ENCODE measurements at regions not wholly inside any gene's neighbourhood (a gene's known extent, or its start where the extent isn't known, plus 50 kb on each side); places are given as distances from the start of the nearest gene placed in this dataset.
A peak's percentile ranks its signal among the peaks of the same experiment; 100 is the strongest.

DNA sequence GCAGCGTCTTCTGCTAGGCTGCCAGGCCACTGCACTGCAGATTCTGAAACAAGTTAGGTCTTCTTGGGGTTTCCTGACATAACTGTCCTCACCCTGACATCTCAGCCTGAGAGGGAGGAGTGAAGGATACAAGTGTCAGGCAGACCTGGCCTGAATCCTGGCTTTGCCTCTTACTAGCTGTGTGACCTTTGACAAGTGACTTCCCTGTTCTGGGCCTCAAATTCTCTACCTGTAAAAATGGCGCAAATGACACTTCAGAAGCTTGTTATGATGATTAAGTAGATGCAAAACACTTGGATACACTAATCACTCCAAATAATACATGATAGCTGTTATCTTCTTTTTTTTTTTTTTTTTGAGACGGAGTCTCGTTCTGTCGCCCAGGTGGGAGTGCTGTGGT is 119.2 kb upstream of the BOD1 start:
- H3K4me1 ChIP-seq (ENCODE audit: control insufficient read depth, low read length), result peaks cover 71% of the 10 kb centered on the region
- H3K27ac ChIP-seq (ENCODE audit: low read depth, low read length), result peak overlapping the region; percentile 54
- H3K79me2 ChIP-seq (ENCODE audit: control insufficient read depth, low read length), result no peaks in the 10 kb centered on the region
- H3K4me3 ChIP-seq (ENCODE audit: low read length), result no peak overlapping the region
- 0 out of 2 replicates have a peak, but pooled peaks cover 2% of the 10 kb centered on the region for H3F3A ChIP-seq (ENCODE audit: control insufficient read depth, insufficient read depth)
- H3K27me3 ChIP-seq (ENCODE audit: control insufficient read depth, low read length), result no peaks in the 10 kb centered on the region
- H3K9me3 ChIP-seq (ENCODE audit: control insufficient read depth, insufficient read depth, low read length), result no peaks in the 10 kb centered on the region
- no peaks in the 10 kb centered on the region for H3K9me2 ChIP-seq (replicated peaks; ENCODE audit: control insufficient read depth, low read length)
- peaks cover 4% of the 10 kb centered on the region; the same call in 1 of the 2 replicates for H3K36me3 ChIP-seq (ENCODE audit: control insufficient read depth, low read length)
- no peaks in the 10 kb centered on the region for H4K20me1 ChIP-seq (ENCODE audit: control insufficient read depth, insufficient read depth, low read depth, low read length)
- H3K4me2 ChIP-seq (ENCODE audit: low read length), result peak overlapping the region; percentile 62
- TF ChIP-seq, protein P1, sequence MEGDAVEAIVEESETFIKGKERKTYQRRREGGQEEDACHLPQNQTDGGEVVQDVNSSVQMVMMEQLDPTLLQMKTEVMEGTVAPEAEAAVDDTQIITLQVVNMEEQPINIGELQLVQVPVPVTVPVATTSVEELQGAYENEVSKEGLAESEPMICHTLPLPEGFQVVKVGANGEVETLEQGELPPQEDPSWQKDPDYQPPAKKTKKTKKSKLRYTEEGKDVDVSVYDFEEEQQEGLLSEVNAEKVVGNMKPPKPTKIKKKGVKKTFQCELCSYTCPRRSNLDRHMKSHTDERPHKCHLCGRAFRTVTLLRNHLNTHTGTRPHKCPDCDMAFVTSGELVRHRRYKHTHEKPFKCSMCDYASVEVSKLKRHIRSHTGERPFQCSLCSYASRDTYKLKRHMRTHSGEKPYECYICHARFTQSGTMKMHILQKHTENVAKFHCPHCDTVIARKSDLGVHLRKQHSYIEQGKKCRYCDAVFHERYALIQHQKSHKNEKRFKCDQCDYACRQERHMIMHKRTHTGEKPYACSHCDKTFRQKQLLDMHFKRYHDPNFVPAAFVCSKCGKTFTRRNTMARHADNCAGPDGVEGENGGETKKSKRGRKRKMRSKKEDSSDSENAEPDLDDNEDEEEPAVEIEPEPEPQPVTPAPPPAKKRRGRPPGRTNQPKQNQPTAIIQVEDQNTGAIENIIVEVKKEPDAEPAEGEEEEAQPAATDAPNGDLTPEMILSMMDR (IDR thresholded peaks at IDR 0.05; ENCODE audit: low read depth, low read length, poor library complexity, severe bottlenecking), result no peak
- TF ChIP-seq EZH2phosphoT487 (IDR thresholded peaks at IDR 0.05; ENCODE audit: borderline replicate concordance, low read length), result no peak

DNA sequence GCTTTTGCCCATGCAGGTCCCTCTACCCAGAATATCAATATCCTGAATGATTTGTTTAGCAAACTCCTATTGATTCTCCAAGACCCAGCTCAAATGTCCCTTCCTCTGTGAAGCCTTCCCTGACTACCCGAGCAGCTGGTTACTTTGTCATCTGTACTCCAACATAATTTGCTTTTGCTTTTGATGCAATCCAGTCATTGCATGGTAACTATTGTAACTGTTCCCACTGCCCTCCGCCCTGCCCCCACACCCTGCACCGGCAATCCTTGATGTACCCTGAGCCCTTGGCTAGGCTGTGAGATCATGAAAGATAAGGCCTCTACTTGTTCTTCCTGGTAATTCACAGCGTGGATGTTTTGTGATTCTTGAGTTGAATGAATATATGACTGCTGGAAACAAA is 119.9 kb upstream of the BOD1 start:
- Histone ChIP-seq H3K27me3 (ENCODE audit: control insufficient read depth, low read length) (no peaks in the 10 kb centered on the region), H3K36me3 (ENCODE audit: control insufficient read depth, low read length) (peaks cover 4% of the 10 kb centered on the region; the same call in 1 of the 2 replicates), H3K9me2 (replicated peaks; ENCODE audit: control insufficient read depth, low read length) (no peaks in the 10 kb centered on the region), H3K79me2 (ENCODE audit: control insufficient read depth, low read length) (no peaks in the 10 kb centered on the region), H4K20me1 (ENCODE audit: control insufficient read depth, insufficient read depth, low read depth, low read length) (no peaks in the 10 kb centered on the region), H3K4me3 (ENCODE audit: low read length) (peak overlapping the region; percentile 48; the same call in 1 of the 2 replicates), H3K9me3 (ENCODE audit: control insufficient read depth, insufficient read depth, low read length) (no peaks in the 10 kb centered on the region), H3K27ac (ENCODE audit: low read depth, low read length) (peak overlapping the region; percentile 57), H3K4me1 (ENCODE audit: control insufficient read depth, low read length) (peaks cover 78% of the 10 kb centered on the region), H3K4me2 (ENCODE audit: low read length) (peak overlapping the region; percentile 62), H3F3A (ENCODE audit: control insufficient read depth, insufficient read depth) (0 out of 2 replicates have a peak, but pooled peaks cover 2% of the 10 kb centered on the region)
- TF ChIP-seq EZH2phosphoT487 (IDR thresholded peaks at IDR 0.05; ENCODE audit: borderline replicate concordance, low read length), result no peak
- TF ChIP-seq, protein P1 (IDR thresholded peaks at IDR 0.05; ENCODE audit: low read depth, low read length, poor library complexity, severe bottlenecking), result no peak

DNA sequence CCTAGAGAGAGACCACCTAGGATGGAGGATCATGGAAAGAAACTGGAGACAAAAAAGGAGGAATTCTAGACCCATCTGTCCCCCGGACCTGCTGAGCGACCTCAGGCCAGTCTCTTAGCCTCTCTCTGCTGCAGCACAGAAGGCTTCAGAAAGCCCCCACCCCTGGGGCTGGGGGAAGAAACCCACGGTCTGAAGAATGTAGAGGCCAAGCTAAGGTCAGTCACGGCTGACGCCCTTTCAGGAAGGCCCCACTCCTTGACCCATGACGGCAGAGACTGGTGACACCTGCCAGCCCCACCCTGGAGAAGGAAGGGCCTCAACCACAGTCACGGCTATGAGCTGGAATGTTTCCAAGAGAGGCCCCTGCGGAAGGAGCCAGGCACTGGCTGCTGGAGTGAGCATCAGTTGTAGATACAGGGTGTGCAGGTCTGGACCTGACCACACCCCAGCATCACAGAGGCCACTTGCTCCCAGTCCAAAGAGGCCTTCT is 120.5 kb upstream of the BOD1 start:
- H3K4me3 ChIP-seq (ENCODE audit: low read length), result peak overlapping the region; percentile 48
- no peaks in the 10 kb centered on the region for H4K20me1 ChIP-seq (ENCODE audit: control insufficient read depth, insufficient read depth, low read depth, low read length)
- peaks cover 83% of the 10 kb centered on the region for H3K4me1 ChIP-seq (ENCODE audit: control insufficient read depth, low read length)
- H3K79me2 ChIP-seq (ENCODE audit: control insufficient read depth, low read length), result no peaks in the 10 kb centered on the region
- no peaks in the 10 kb centered on the region for H3K9me3 ChIP-seq (ENCODE audit: control insufficient read depth, insufficient read depth, low read length)
- H3K4me2 ChIP-seq (ENCODE audit: low read length), result peak overlapping the region; percentile 62
- H3K27ac ChIP-seq (ENCODE audit: low read depth, low read length), result peak overlapping the region; percentile 57
- no peaks in the 10 kb centered on the region for H3K27me3 ChIP-seq (ENCODE audit: control insufficient read depth, low read length)
- no peaks in the 10 kb centered on the region for H3K9me2 ChIP-seq (replicated peaks; ENCODE audit: control insufficient read depth, low read length)
- H3F3A ChIP-seq (ENCODE audit: control insufficient read depth, insufficient read depth), result 0 out of 2 replicates have a peak, but pooled peaks cover 2% of the 10 kb centered on the region
- TF ChIP-seq EZH2phosphoT487 (IDR thresholded peaks at IDR 0.05; ENCODE audit: borderline replicate concordance, low read length), result no peak
- TF ChIP-seq, protein P1 (IDR thresholded peaks at IDR 0.05; ENCODE audit: low read depth, low read length, poor library complexity, severe bottlenecking), result no peak
- peaks cover 4% of the 10 kb centered on the region; the same call in 1 of the 2 replicates for H3K36me3 ChIP-seq (ENCODE audit: control insufficient read depth, low read length)
